SKM-1 (cell line): ENCODE measurements at regions not wholly inside any gene's neighbourhood (a gene's known extent, or its start where the extent isn't known, plus 50 kb on each side); places are given as distances from the start of the nearest gene placed in this dataset.

Experiments used
- DNase-seq: peaks from one replicate; lab custom pipeline; 2025; ENCODE audit not compliant: unreplicated experiment; lab: John Stamatoyannopoulos, UW

- DNase-seq: no peak
Measured at GRCh38 chr3:83302091-83302490, 1540.6 kb upstream of the GBE1 start.

- DNase-seq: no peak
Measured at GRCh38 chr3:83317605-83318004, 1556.2 kb upstream of the GBE1 start.

GRCh38 chr3:83320726-83321125 lies 1559.3 kb upstream of the GBE1 start:
- no peak for DNase-seq

- DNase-seq: no peak
Measured at GRCh38 chr3:83321457-83321856, 1560.0 kb upstream of the GBE1 start.

GRCh38 chr3:83321891-83322290 lies 1560.4 kb upstream of the GBE1 start:
- no peak for DNase-seq

- no peak for DNase-seq
Measured at GRCh38 chr3:83354205-83354604, 1592.8 kb upstream of the GBE1 start.

- no peak for DNase-seq
Measured at GRCh38 chr3:83393276-83393675, 1565.5 kb upstream of the CADM2 start.

- DNase-seq: no peak
Measured at GRCh38 chr3:83403927-83404326, 1554.9 kb upstream of the CADM2 start.

GRCh38 chr3:83426300-83426699 lies 1532.5 kb upstream of the CADM2 start:
- DNase-seq: no peak

GRCh38 chr3:83434880-83435587 lies 1523.8 kb upstream of the CADM2 start:
- DNase-seq: no peak

GRCh38 chr3:83438188-83438587 lies 1520.6 kb upstream of the CADM2 start:
- DNase-seq: no peak

- no peak for DNase-seq
Measured at GRCh38 chr3:83453056-83453455, 1505.7 kb upstream of the CADM2 start.

- DNase-seq: no peak
Measured at GRCh38 chr3:83454353-83454752, 1504.4 kb upstream of the CADM2 start.

- DNase-seq: no peak
Measured at GRCh38 chr3:83457551-83457950, 1501.2 kb upstream of the CADM2 start.

- no peak for DNase-seq
Measured at GRCh38 chr3:83460052-83460451, 1498.7 kb upstream of the CADM2 start.

GRCh38 chr3:83461411-83461810 lies 1497.4 kb upstream of the CADM2 start:
- no peak for DNase-seq

GRCh38 chr3:83477563-83477962 lies 1481.2 kb upstream of the CADM2 start:
- no peak for DNase-seq

- no peak for DNase-seq
Measured at GRCh38 chr3:83482402-83483070, 1476.3 kb upstream of the CADM2 start.

GRCh38 chr3:83496462-83496861 lies 1462.3 kb upstream of the CADM2 start:
- DNase-seq: no peak

- DNase-seq: no peak
Measured at GRCh38 chr3:83498361-83499016, 1460.3 kb upstream of the CADM2 start.

- DNase-seq: no peak
Measured at GRCh38 chr3:83500422-83500821, 1458.4 kb upstream of the CADM2 start.

- no peak for DNase-seq
Measured at GRCh38 chr3:83500931-83501330, 1457.9 kb upstream of the CADM2 start.
